Right atrium auricular region (tissue), 2 donors: ENCODE measurements at regions not wholly inside any gene's neighbourhood (a gene's known extent, or its start where the extent isn't known, plus 50 kb on each side); places are given as distances from the start of the nearest gene placed in this dataset.
"Not testable (repeated sequence)": the region's sequence is repeated elsewhere in the genome, so short reads cannot be mapped to it uniquely, and the experiment has no call there.

Experiments
- DNase-seq: peaks from one replicate; pipeline ENCODE4 v3.0.0-alpha.2; 2019; ENCODE audit warnings: low spot score
- H3K27ac ChIP-seq, 2 donors: fragments of 200-600 bp; sonication (generic); 1 replicate in 1 of 2; 2 replicates in 1 of 2; pipeline ENCODE4 v1.5.1; 2016 to 2019
- H3K27me3 ChIP-seq, 2 donors: fragments of 200-600 bp; sonication (generic); one replicate each; pipeline versions ENCODE4 v1.5.1 to v1.6.0; 2017 to 2019
- H3K36me3 ChIP-seq: fragments of 200-600 bp; sonication (generic); one replicate; pipeline ENCODE4 v1.5.1; 2016
- H3K4me1 ChIP-seq, 2 donors: fragments of 200-600 bp; sonication (generic); one replicate each; pipeline versions ENCODE4 v1.5.1 to v1.6.0; 2017 to 2019
- H3K4me3 ChIP-seq, 2 donors: fragments of 200-600 bp; sonication (generic); 1 replicate in 1 of 2; 2 replicates in 1 of 2; pipeline ENCODE4 v1.5.1; 2017 to 2019; ENCODE audit warnings: mild to moderate bottlenecking in 1 of 2, moderate library complexity in 1 of 2
- H3K9me3 ChIP-seq, 2 donors: fragments of 200-600 bp; sonication (generic); one replicate each; pipeline ENCODE4 v1.5.1; 2019
- TF ChIP-seq, protein P1 (sequence below), 2 donors: fragments of 200-600 bp; sonication (generic); IDR thresholded peaks; one replicate each; pipeline ENCODE4 v1.5.1; 2019; ENCODE audit warnings: antibody characterized with exemption in 2 of 2

DNA sequence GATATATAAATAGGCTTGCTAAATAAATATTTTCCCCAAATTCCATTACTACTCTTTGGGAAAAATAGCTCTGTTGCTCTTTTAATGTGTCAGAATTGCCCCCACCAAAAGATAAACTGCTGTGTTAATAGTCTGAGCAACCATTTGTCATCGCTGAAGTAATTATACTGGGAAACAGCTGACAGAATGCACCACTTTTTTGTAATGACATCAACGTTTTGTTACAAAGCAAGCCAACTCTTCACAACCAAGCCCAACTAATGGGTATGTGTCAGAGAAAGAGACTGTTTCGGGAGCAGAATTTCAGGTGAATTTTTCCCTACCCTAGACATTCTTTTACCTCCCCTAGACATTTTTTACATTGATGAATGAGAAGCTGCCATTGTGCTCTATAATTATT is 405.0 kb upstream of the MAGEB18 start:
- Histone ChIP-seq H3K4me3 (no peak overlapping the region), H3K36me3 (no peaks in the 10 kb centered on the region), H3K27ac (no peak overlapping the region), H3K9me3 (no peaks in the 10 kb centered on the region), H3K4me1 (no peaks in the 10 kb centered on the region), H3K27me3 (no peaks in the 10 kb centered on the region)
- DNase-seq, result no peak
- TF ChIP-seq, protein P1, sequence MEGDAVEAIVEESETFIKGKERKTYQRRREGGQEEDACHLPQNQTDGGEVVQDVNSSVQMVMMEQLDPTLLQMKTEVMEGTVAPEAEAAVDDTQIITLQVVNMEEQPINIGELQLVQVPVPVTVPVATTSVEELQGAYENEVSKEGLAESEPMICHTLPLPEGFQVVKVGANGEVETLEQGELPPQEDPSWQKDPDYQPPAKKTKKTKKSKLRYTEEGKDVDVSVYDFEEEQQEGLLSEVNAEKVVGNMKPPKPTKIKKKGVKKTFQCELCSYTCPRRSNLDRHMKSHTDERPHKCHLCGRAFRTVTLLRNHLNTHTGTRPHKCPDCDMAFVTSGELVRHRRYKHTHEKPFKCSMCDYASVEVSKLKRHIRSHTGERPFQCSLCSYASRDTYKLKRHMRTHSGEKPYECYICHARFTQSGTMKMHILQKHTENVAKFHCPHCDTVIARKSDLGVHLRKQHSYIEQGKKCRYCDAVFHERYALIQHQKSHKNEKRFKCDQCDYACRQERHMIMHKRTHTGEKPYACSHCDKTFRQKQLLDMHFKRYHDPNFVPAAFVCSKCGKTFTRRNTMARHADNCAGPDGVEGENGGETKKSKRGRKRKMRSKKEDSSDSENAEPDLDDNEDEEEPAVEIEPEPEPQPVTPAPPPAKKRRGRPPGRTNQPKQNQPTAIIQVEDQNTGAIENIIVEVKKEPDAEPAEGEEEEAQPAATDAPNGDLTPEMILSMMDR (IDR thresholded peaks at IDR 0.05), result no peak

DNA sequence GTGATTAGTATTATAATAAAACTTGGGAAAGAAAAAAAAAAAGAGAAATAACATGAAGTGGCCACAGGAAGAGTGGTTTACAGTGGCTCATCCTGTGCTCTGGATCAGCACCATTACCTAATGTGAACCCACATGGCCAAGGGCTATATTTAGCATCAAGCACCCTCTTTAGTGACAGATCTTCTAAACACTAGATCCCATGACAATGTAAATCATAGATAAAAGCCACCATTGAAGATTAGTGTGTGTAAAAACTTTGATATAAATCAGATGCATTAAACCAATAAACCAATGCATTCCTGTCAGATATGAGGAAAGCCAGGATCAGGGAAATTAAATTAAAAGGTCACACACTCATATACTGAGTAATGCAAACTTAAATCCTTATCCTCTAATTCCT is 400.6 kb upstream of the MAGEB18 start:
- no peak for DNase-seq
- no peaks in the 10 kb centered on the region for H3K9me3 ChIP-seq
- H3K36me3 ChIP-seq, result no peaks in the 10 kb centered on the region
- no peak overlapping the region for H3K4me3 ChIP-seq
- H3K27me3 ChIP-seq, result no peaks in the 10 kb centered on the region
- H3K27ac ChIP-seq, result peak overlapping the region in 1 of 2 donors; percentile 29
- no peaks in the 10 kb centered on the region for H3K4me1 ChIP-seq
- TF ChIP-seq, protein P1 (IDR thresholded peaks at IDR 0.05), result no peak

DNA sequence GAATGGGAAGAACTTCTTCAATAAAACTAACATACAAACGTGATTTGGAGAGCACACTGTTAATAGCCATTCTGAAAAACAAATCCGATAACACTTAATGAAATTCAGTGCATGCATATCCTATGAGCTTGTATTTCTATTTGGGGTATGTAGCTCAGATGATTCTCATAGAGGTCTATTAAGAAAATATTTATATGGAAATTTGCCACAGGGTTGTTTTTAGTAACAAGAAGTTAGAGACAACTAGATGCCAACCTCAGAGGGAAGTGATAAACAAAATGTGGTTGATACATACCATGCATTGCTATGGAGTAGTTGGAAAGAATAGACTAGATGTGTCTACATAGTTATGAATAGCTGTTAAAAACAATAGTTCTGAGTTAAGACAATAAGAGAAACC is 395.8 kb upstream of the MAGEB18 start:
- Histone ChIP-seq H3K9me3 (no peaks in the 10 kb centered on the region), H3K36me3 (no peaks in the 10 kb centered on the region), H3K4me1 (no peaks in the 10 kb centered on the region), H3K4me3 (no peak overlapping the region), H3K27ac (no peak overlapping the region), H3K27me3 (no peaks in the 10 kb centered on the region)
- DNase-seq, result no peak
- TF ChIP-seq, protein P1 (IDR thresholded peaks at IDR 0.05), result no peak

DNA sequence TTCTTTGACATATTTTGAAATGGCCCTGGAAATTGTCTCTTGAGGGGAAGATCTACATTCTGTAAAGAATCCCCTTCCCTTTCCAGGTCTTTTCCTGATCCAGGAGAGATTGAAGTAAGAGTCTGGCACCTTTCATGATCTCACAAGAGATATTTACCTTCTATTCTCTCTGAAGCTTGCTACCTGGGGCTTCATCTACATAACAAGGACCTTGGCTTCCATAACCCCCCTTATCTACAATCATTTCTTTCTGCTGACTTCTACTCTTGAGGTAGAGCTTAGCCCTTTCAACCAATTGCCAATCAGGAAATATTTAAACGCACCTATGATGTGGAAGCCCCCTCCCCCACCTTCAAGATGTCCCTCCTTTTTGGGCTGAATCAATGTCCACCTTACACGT is 383.7 kb upstream of the MAGEB18 start:
- H3K27me3 ChIP-seq, result no peaks in the 10 kb centered on the region
- TF ChIP-seq, protein P1 (IDR thresholded peaks at IDR 0.05), result no peak

DNA sequence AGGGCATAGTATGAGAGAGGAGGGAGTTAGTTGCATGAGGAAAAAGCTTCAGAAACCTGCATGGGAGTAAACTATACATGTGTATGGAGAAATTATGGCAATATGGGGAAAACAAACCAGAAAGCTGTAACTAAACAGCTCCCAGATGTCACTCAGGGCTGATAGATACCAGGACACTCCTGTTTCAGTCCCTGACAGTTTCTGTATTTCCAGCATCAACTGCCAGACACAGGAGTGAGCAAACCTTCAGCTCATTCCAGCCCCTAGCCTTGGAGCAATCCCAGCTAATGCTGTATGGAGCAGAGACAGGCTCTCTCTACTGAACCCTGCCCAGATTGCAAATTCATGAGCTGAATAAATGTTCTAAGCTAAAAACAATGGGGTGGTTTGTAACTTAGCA is 382.9 kb upstream of the MAGEB18 start:
- Histone ChIP-seq H3K27ac (no peak overlapping the region), H3K4me1 (no peaks in the 10 kb centered on the region), H3K27me3 (no peaks in the 10 kb centered on the region), H3K36me3 (no peaks in the 10 kb centered on the region), H3K4me3 (no peak overlapping the region), H3K9me3 (no peaks in the 10 kb centered on the region)
- TF ChIP-seq, protein P1 (IDR thresholded peaks at IDR 0.05), result no peak
- no peak for DNase-seq

More for the DNA sequence above, 383.7 kb upstream of the MAGEB18 start:
- Histone ChIP-seq H3K4me1 (no peaks in the 10 kb centered on the region), H3K36me3 (no peaks in the 10 kb centered on the region), H3K27ac (no peak overlapping the region), H3K9me3 (no peaks in the 10 kb centered on the region), H3K4me3 (no peak overlapping the region)
- no peak for DNase-seq

DNA sequence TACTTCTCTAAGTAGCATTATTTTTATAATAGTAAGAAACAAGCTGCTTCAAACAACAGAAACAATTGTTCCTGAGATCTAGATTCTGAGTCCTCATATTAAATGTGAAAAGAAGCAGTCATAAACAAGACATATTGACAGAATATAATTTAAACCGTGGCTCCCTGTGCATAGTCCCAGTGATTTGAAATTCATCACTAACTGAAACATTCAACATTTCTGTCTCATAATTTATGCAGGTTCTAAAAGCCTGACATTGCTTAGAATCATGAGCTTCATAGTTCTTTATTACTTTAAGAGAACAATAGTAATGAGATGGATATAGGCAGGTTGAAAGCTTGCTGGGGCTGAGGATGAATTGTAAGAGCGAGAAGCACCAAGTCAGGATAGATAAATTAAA is 375.5 kb upstream of the MAGEB18 start:
- Histone ChIP-seq H3K4me1 (no peaks in the 10 kb centered on the region), H3K9me3 (no peaks in the 10 kb centered on the region), H3K36me3 (no peaks in the 10 kb centered on the region), H3K27me3 (no peaks in the 10 kb centered on the region), H3K27ac (no peak overlapping the region), H3K4me3 (no peak overlapping the region)
- no peak for DNase-seq
- TF ChIP-seq, protein P1 (IDR thresholded peaks at IDR 0.05), result no peak

DNA sequence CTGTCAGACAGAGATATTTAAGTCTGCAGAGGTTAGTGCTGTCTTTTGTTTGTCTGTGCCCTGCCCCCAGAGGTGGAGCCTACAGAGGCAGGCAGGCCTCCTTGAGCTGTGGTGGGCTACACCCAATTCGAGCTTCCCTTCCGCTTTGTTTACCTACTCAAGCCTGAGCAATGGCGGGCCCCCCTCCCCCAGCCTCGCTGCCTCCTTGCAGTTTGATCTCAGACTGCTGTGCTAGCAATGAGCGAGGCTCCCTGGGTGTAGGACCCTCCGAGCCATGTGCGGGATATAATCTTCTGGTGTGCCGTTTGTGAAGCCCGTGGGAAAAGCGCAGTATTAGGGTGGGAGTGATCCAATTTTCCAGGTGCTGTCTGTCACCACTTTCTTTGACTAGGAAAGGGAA is 366.3 kb upstream of the MAGEB18 start:
- not testable (repeated sequence) for DNase-seq, H3K4me1 ChIP-seq, H3K27me3 ChIP-seq, H3K4me3 ChIP-seq, H3K27ac ChIP-seq, H3K9me3 ChIP-seq, H3K36me3 ChIP-seq

DNA sequence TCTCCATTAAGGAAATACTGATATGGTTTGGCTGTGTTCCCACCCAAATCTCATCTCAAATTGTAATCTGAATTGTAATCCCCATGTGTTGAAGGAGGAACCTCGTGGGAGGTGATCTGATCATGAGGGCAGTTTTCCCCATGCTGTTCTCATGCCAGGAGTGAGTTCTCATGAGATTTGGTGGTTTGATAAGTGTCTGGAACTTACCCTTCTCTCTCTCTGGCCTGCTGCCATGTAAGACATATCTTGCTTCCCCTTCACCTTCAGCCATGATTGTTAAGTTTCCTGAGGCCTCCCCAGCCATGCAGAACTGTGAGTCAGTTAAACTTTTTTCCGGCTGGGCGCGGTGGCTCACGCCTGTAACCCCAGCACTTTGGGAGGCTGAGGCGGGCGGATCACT is 340.3 kb upstream of the MAGEB18 start:
- H3K27ac ChIP-seq, H3K4me1 ChIP-seq, H3K9me3 ChIP-seq, H3K4me3 ChIP-seq, DNase-seq, H3K36me3 ChIP-seq, H3K27me3 ChIP-seq: not testable (repeated sequence)
